MM.1S (cell line): ENCODE measurements at regions not wholly inside any gene's neighbourhood (a gene's known extent, or its start where the extent isn't known, plus 50 kb on each side); places are given as distances from the start of the nearest gene placed in this dataset.
"Not testable (repeated sequence)": the region's sequence is repeated elsewhere in the genome, so short reads cannot be mapped to it uniquely, and the experiment has no call there.

Source experiments
- EZH2 ChIP-seq: fragments of 300-600 bp; sonication (generic); optimal IDR thresholded peaks from 2 replicates; pipeline ENCODE3; 2017; ENCODE audit warnings: low read depth, mild to moderate bottlenecking, antibody characterized with exemption, low read length, mixed read lengths
- EZH2phosphoT487 ChIP-seq: fragments of 300-600 bp; sonication (generic); IDR thresholded peaks from 2 replicates; pipeline ENCODE4 v1.6.1; 2018; ENCODE audit warnings: antibody characterized with exemption, low read length
- TF ChIP-seq, protein P1 (sequence below): fragments of 300-600 bp; sonication (generic); IDR thresholded peaks from 2 replicates; pipeline ENCODE4 v1.5.1; 2016; ENCODE audit warnings: antibody characterized with exemption, low read length, mixed read lengths

DNA sequence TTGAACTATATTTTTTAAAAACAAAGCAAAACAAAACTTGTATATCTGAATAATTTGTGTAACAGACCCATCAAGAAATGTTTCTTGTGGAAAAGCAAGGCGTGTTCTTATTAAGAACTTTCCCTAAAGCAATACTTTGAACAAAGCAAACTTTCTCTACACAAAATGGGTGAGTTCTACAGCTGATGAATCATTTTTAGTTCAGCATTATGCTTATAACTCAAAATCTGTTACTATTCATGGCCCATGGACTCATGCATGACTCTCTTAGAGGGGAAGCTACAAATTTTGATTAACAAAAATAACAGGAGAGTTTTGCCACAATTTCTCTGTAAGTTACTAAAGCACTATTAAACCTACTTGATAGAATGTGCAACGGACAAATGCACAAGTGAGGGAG lies 412.0 kb downstream of the PRIM2 start:
- TF ChIP-seq, protein P1, sequence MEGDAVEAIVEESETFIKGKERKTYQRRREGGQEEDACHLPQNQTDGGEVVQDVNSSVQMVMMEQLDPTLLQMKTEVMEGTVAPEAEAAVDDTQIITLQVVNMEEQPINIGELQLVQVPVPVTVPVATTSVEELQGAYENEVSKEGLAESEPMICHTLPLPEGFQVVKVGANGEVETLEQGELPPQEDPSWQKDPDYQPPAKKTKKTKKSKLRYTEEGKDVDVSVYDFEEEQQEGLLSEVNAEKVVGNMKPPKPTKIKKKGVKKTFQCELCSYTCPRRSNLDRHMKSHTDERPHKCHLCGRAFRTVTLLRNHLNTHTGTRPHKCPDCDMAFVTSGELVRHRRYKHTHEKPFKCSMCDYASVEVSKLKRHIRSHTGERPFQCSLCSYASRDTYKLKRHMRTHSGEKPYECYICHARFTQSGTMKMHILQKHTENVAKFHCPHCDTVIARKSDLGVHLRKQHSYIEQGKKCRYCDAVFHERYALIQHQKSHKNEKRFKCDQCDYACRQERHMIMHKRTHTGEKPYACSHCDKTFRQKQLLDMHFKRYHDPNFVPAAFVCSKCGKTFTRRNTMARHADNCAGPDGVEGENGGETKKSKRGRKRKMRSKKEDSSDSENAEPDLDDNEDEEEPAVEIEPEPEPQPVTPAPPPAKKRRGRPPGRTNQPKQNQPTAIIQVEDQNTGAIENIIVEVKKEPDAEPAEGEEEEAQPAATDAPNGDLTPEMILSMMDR, result not testable (repeated sequence)
- TF ChIP-seq EZH2, EZH2phosphoT487: not testable (repeated sequence)
